ENCODE measurements at regions not wholly inside any gene's neighbourhood (a gene's known extent, or its start where the extent isn't known, plus 50 kb on each side); places are given as distances from the start of the nearest gene placed in this dataset.

DNA sequence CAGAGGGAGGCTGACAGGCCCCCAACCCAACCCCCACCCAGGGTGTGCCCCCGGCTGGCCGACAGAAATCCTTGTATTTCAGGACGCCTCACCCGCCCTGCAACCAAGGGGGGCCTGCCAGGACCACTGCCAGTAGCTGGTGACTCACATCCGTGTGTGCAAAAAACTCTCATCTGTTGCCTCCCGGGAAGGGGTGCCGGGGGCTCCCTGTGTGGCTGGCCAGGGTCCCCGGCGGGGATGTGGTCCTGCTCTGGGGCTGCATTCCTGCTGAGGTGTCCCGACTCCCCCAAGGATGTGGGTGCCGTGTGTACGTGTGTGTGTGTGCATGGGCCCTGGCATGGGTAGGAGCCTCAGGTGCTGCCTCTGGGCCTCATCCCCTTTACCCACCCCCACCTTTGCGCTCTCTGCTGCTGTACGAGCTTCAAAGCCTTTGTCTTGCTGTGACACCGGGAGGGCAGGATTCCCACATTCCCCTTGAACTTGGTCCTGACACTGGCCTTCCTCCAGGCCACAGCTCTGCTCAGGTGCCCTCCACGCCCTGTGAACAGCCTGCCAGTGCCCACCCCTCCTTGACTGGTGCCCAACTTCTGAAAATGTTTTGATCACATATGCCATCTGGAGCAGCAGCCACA is 226.3 kb upstream of the HDAC4 start:
- 2% methylated on average over 9 of the region's 16 CpGs for WGBS (ENCODE audit: insufficient coverage, low coverage, missing lambda C conversion rate)
- intact Hi-C loops (cut with micrococcal nuclease) (no loop called here), in situ Hi-C loops (cut with MboI) (no loop called here)
- DNase-seq (ENCODE audit: extremely low read depth in 1 of 4, low spot score in 3 of 4) (no peak), ATAC-seq (no peak), FAIRE-seq (no peak)
- Histone ChIP-seq H3K79me2 (ENCODE audit: control insufficient read depth, insufficient read depth, low read length) (no peaks in the 10 kb centered on the region), H3K9ac (ENCODE audit: insufficient read depth in 1 of 2, low read depth in 2 of 2, low read length in 2 of 2) (no peak overlapping the region), H3K9me1 (ENCODE audit: control insufficient read depth, insufficient read depth, low read length) (no peaks in the 10 kb centered on the region), H3K36me3 (ENCODE audit: control insufficient read depth, insufficient read depth, low read length) (no peaks in the 10 kb centered on the region), H3K9me3 (replicated peaks; ENCODE audit: control insufficient read depth, insufficient read depth, low read depth, low read length) (no peaks in the 10 kb centered on the region), H3K4me1 (replicated peaks in 1 of 2; ENCODE audit: control insufficient read depth in 2 of 2, insufficient read depth in 2 of 2, low read length in 2 of 2) (no peaks in the 10 kb centered on the region), H3K27ac (ENCODE audit: extremely low read depth, low read depth, low read length) (no peak overlapping the region), H3K4me2 (ENCODE audit: insufficient read depth, low read length) (no peak overlapping the region), H3K27me3 (ENCODE audit: control insufficient read depth in 2 of 2, insufficient read depth in 2 of 2, low read length in 2 of 2) (peaks cover 0 to 18% of the 10 kb centered on the region in 2 experiments; a peak in 2 of 5 replicates), H3K4me3 (no peak overlapping the region), H4K20me1 (replicated peaks; ENCODE audit: control insufficient read depth, insufficient read depth, low read length) (no peaks in the 10 kb centered on the region), H2AFZ (ENCODE audit: low read depth, low read length) (no peak overlapping the region)
- no TSS peak for BruUV-seq (replicated peaks)
- ChIA-PET POLR2A (no interaction called here), CTCF (ENCODE audit: low intra/inter-chr PET ratio) (interaction anchor here (0.6 kb wide), 1 partner anchor 35 kb away, joined by 3 read pairs; no protein-coding TSS in a partner anchor)
- TF ChIP-seq ZNF133 (CRISPR knock-in tag; IDR thresholded peaks at IDR 0.05): no peak
- TF ChIP-seq, protein P1, sequence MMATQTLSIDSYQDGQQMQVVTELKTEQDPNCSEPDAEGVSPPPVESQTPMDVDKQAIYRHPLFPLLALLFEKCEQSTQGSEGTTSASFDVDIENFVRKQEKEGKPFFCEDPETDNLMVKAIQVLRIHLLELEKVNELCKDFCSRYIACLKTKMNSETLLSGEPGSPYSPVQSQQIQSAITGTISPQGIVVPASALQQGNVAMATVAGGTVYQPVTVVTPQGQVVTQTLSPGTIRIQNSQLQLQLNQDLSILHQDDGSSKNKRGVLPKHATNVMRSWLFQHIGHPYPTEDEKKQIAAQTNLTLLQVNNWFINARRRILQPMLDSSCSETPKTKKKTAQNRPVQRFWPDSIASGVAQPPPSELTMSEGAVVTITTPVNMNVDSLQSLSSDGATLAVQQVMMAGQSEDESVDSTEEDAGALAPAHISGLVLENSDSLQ (IDR thresholded peaks at IDR 0.05): no peak
- no peak for TF ChIP-seq FOXP1 (CRISPR knock-in tag; IDR thresholded peaks at IDR 0.05)
- TF ChIP-seq BCOR (IDR thresholded peaks at IDR 0.05): no peak
- TF ChIP-seq ZNF174 (CRISPR knock-in tag; IDR thresholded peaks at IDR 0.05): no peak
- TF ChIP-seq RB1 (IDR thresholded peaks at IDR 0.05; ENCODE audit: low read depth): no peak
- no peak for TF ChIP-seq ZNF175 (CRISPR knock-in tag; IDR thresholded peaks at IDR 0.05; ENCODE audit: low read depth)
- TF ChIP-seq, protein P2, sequence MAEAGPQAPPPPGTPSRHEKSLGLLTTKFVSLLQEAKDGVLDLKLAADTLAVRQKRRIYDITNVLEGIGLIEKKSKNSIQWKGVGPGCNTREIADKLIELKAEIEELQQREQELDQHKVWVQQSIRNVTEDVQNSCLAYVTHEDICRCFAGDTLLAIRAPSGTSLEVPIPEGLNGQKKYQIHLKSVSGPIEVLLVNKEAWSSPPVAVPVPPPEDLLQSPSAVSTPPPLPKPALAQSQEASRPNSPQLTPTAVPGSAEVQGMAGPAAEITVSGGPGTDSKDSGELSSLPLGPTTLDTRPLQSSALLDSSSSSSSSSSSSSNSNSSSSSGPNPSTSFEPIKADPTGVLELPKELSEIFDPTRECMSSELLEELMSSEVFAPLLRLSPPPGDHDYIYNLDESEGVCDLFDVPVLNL (CRISPR knock-in tag; IDR thresholded peaks at IDR 0.05; ENCODE audit: low read depth): no peak
- TF ChIP-seq KDM1A (IDR thresholded peaks at IDR 0.05): no peak
- TF ChIP-seq RBFOX2 (IDR thresholded peaks at IDR 0.05; ENCODE audit: low read depth, low read length): no peak
- no peak for TF ChIP-seq CSDE1 (IDR thresholded peaks at IDR 0.05)
- TF ChIP-seq TAF7 (tag; IDR thresholded peaks at IDR 0.05): no peak
- no peak for TF ChIP-seq XRCC4 (IDR thresholded peaks at IDR 0.05; ENCODE audit: extremely low read depth, insufficient read depth, insufficient read length)
